ENCODE measurements at regions not wholly inside any gene's neighbourhood (a gene's known extent, or its start where the extent isn't known, plus 50 kb on each side); places are given as distances from the start of the nearest gene placed in this dataset.
"Not testable (repeated sequence)": the region's sequence is repeated elsewhere in the genome, so short reads cannot be mapped to it uniquely, and the experiment has no call there.

DNA sequence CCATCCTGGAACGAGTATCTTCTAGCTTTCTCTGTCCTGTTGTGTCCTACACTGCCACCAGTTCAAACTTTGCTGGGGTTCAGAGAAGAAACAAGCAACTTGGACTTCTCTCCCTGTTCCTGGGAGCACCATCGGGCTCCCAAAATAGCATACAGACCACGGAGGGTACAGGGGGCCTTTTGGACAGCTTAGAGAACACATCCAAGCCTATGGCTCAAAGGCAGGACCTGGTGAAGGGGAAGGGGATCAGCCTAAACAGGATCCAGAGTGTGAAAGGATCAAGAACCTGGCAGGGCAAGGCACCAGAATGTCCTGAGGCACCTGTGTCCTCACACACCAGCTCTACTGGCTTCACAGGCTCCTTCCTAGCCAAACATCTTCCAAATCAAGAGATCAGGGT is 1336.5 kb downstream of the UQCRFS1 start:
- DNase-seq (ENCODE audit: low read depth): no peak

DNA sequence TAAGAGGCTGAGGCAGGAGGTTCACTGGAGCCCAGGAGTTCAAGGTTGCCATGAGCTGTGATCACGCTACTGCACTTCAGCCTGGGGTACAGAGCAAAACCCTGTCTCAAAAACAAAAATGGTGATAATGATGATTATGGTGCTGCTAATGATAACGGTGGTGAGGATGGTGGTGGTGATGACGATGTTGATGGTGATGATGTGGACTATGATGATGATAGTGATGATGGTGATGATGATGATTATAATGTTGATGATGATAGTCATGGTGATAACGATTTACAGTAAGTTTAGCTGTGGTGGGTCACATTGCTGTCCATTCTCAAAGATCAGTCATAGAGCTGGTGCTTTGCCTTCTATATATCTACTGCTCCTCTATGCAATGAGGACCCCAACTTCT is 1340.6 kb downstream of the UQCRFS1 start:
- no peak for DNase-seq (ENCODE audit: low read depth)

DNA sequence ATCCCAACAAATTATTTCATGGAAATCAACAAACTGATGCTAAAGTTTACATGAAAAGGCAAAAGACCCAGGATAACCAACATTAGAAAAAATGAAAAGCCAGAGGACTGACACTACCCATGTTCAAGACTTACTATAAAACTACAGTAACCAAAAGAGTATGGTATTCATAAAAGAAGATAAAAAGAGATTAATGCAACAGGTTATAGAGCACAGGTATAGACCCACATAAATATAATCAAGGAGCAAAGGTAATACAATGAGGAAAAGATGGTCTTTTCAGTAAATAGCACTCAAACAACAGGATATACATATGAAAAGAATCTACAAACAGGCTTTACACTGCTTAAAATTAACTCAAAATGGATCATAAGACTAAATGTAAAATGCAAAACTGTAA is 1342.7 kb downstream of the UQCRFS1 start:
- DNase-seq (ENCODE audit: low read depth): no peak

DNA sequence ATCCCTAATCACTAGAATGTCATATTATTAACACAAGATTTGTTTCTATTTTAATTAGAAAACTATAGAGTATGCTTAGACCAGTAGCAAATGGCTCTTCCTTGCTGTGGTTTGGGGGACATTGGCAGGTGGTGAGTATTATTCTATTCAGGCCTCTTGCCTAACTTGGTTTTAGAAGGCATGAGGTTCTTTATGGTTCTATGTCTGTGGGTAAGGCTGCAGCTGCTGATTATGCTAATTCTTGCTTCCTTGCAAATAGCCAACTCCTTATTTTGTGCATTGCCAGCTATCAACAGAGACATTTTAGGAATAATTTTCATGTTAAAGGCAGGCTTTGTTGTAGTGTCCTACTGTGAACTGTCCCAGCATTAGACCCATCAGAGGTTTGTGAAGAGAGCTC is 1344.9 kb downstream of the UQCRFS1 start:
- no peak for DNase-seq (ENCODE audit: low read depth)

DNA sequence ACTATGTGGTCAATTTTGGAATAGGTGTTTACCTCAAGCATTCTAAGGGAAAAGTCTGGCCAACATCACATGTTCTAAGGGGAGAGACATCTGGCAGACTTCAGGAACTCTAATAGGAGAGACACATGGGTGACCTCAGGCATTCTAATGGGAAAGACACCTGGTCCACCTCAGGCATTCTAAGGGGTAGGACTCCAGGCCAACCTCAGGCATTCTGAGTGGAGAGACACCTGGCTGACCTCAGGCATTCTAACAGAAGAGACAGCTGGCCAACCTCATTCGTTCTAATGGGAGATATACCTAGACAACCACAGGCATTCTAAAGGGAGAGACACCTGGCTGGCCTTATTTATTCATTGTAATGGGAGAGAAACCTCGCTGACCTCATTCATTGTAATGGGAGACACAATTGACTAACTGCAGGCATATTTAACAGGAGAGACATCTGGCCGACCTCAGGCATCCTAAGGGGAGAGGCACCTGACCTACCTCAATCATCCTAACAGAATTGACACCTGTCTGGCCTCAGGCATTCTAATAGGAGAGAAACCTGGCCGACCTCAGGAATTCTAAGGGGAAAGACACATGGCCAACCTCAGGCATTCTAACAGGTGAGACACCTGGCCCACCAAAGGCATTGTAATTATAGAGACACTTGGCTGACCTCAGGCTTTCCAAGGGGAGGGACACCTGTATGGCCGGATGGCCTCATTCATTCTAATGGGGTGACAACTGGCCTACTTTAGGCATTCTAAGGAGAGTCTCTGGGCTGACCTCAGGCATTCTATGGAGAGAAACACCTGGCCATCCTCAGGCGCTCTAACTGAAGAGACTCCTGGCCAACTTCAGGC is 1346.8 kb downstream of the UQCRFS1 start:
- DNase-seq (ENCODE audit: low read depth): no peak

DNA sequence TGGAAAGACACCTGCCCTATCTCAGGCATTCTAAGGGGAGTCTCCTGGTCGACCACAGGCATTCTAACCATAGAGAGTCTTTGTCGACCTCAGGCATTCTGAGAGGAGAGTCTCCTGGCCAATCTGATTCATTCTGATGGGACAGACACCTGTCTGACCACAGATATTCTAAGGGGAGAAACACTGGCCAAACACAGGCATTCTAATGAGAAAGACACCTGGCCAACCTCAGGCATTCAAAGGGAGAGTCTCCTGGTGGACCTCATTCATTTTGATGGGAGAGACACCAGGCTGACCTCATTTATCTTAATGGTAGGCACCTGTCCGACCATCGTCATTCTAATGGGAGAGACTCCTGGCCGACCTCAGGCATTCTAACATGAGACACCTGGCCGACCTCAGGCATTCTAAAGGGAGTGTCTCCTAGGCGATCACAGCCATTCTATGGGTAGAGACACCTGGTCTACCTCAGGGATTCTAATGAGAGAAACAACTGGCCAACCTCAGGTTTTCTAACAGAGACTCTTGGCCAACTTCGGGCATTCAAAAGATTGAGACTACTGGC is 1351.5 kb downstream of the UQCRFS1 start:
- DNase-seq (ENCODE audit: low read depth): no peak

DNA sequence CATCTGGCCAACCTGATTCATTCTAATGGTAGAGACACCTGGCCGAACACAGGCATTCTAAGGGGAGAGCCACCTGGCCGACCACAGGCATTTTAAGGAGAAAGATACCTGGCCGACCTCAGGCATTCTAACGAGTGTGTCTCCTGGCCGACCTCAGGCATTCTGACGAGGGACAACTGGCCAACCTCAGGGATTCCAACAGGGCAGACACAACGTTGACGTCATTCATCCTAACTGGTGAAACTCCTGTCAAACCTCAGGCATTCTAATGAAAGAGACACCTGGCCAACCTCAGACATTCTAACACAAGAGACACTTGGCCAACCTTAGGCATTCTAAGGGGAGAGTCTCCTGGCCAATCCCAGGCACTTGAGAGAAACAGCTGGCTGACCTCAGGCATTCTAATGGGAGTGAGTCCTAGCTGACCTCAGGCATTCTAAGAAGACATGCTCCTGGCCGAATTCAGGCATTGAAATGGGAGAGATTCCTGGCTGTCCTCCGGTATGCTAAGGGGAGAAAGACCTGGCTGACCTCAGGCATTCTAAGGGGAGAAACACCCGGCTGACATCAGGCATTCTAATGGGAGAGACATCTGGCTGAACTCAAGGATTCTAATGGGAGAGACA is 1352.5 kb downstream of the UQCRFS1 start:
- DNase-seq (ENCODE audit: low read depth): no peak

DNA sequence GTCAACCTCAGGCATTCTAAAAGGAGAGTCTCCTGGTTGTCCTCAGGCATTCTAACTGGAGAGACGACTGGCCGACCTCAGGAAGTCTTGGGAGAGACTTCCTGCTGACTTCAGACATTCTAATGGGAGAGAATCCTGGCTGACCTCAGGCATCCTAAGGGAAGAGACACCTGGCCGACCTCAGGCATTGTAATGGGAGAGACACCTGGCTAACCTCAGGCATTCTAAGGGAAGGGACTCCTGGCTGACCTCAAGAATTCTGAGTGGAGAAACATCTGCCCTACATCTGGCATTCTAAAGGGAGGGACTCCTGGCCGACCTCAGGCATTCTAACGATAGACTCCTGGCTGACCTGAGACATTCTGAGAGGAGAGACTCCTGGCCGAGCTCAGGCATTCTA is 1353.3 kb downstream of the UQCRFS1 start:
- no peak for DNase-seq (ENCODE audit: low read depth)

DNA sequence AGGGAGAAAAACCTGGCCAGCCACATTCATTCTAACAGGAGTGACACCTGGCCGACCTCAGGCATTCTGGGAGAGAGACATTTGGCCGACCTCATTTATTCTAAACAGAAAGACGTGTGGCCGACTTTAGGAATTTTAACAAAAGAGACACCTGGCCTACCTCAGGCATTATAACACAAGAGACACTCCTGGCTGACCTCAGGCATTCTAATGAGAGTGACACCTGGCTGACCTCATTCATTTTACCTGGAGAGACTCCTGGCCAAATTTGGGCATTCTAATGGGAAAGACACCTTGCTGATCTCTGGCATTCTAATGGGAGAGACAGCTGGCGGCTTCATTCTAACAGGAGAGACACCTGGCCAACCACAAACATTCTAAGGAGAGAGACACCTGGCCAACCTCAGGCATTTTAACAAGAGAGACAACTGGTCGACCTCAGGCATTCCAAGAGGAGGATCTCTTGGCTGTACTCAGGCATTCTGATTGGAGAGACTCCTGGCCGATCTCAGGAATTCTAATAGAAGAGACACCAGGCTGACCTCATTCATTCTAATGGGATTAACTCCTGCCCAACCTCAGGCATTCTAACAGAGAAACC is 1353.9 kb downstream of the UQCRFS1 start:
- DNase-seq (ENCODE audit: low read depth): no peak

DNA sequence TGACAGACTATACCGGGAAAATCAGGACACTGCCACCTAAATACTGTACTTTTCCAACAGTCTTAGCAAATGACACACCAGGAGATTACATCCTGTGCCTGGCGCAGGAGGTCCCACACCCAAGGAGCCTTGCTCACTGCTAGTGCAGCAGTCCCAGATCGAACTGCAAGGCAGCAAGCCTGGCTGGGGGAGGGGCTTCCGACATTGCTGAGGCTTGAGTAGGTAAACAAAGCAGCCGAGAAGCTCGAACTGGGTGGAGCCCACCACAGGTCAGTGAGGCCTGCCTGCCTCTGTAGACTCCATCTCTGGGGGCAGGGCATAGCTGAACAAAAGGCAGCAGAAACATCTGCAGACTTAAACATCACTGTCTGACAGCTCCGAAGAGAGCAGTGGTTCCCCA is 1360.0 kb downstream of the UQCRFS1 start:
- not testable (repeated sequence) for DNase-seq (ENCODE audit: low read depth)

DNA sequence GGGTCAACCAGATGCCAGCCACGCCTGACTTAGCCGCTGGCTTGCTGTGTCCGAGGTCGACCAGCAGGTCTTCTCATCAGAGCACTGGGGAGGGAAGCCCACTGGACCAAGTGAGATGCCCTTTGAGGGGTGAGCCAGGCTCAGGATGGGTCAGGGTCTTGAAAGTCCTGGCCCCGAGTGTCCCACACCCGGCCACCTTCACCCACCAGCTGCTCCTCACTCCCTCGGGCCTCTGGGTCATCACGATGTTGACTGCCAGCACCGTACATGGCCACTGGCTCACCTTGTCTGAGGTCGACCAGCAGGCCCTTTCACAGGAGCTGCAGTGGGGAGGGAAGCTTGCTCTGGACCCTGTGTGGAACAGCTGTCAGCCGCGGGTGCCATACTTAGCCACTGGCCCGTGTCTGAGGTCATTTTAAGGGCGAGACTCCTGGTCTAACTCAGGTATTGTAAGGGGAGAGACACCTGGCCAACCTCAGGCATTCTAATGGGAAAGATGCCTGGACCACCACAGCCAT is 1361.3 kb downstream of the UQCRFS1 start:
- no peak for DNase-seq (ENCODE audit: low read depth)

DNA sequence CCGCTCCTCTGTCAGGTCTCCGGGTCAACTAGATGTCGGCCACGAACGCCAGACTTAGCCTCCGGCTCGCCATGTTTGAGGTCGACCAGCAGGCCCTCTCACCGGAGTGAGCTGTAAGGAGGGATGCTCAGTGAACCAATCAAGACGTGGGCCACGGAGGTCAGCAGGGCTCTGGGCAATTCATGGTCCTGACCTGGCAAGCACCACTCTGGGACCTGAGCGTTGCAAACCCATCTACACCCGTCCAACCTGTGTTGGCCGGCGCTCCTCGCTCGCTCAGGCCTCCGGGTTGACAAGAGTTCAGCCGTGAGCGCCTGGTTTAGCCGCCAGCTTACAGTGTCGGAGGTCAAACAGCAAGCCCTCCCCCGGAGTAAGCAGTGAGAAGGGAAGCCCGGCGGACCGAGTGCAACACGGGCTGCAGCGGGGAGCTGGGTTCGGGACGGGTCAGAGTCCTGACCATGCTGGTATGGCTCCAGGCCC is 1361.9 kb downstream of the UQCRFS1 start:
- no peak for DNase-seq (ENCODE audit: low read depth)

DNA sequence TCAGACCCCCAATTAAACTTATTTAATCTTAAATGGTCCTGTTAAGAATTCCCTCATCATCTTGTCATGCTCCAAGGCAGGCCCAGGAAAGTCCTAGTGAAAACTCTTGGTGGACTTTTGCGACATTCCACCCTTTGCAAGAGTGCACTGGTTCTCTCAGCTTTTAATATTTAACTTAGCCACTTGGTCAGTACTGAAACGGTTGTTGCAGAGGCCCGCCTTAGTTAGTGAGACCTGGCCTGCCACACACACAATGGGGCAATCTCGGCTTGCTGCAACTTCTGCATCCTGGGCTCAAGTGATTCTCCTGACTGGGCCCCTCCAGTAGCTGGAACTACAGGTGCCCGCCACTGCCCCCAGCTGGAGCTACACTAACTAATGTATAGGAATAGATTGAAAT is 1366.0 kb downstream of the UQCRFS1 start:
- no peak for DNase-seq (ENCODE audit: low read depth)

DNA sequence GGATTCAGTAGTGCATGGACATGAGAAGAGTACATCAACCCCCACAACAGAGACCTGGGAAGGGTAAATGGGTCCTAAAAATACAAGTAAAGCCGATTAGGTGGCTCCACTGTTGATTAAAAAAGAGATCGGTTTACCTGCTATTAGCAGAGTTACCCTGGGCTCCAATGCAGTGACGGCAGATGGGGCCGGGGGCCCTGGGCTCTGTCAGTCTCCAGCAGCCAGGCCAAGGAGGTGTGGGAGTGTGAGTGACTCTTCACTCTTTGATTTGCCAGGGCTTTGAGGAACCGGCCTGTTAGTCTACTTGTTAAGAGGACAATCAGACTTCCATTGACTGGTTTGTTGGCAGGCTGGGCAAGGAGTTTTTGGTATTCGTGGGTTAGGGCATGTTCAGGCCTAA is 1368.7 kb downstream of the UQCRFS1 start:
- no peak for DNase-seq (ENCODE audit: low read depth)

DNA sequence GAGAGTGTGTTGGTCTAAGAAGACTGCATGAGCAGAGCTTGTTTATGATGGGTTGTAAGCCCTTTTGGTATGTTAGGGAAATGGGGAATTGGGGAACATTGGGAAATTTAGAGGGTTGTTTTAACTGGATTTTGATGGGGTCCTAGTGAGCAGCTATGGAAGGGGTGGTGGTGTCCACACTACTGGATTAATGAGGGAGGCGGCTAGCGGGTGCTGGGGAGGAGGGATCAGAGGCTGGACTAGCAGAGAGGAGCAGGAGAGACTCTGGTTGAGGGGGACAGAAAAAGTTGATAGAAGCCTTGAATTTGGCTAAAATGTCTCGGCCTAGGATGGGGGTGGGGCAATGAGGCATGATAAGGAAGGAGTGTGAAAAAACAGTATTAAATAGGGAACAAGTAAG is 1369.1 kb downstream of the UQCRFS1 start:
- DNase-seq (ENCODE audit: low read depth): no peak

DNA sequence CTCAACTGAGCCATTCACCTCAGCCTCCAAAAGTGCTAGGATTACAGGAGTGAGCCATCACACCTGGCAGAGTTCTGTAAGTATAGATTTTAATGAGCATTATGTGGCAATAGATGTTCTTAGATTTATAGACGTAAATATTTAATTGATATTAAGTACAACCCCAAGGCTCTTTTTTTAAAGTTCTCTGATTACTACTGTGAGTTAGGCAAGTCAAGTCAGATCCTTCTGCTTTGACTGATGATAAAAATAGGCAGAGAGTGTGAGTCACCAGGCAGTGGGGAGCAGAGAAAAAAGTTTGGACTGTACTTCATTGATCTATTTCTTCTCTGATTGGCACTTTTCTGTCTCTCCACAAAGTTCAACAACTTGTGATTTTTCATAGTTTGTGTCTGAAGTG is 1379.9 kb downstream of the UQCRFS1 start:
- DNase-seq (ENCODE audit: low read depth): no peak

DNA sequence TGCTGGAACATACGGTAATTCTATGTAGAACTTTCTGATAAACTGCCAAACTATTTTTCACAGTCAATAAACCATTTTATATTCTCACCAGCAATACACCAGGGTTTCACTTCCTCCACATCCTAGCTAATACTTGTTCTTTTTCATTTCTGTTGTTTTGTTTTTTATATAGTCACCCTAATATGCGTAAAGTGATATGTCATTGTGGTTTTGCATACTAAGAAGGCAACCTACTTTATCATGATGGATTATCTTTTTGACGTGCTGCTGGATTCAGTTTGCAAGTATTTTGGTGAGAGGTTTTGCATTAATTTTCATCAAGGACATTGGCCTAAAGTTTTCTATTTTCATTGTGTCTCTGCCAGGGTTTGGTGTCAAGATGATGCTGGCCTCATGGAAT is 1384.1 kb downstream of the UQCRFS1 start:
- no peak for DNase-seq (ENCODE audit: low read depth)

DNA sequence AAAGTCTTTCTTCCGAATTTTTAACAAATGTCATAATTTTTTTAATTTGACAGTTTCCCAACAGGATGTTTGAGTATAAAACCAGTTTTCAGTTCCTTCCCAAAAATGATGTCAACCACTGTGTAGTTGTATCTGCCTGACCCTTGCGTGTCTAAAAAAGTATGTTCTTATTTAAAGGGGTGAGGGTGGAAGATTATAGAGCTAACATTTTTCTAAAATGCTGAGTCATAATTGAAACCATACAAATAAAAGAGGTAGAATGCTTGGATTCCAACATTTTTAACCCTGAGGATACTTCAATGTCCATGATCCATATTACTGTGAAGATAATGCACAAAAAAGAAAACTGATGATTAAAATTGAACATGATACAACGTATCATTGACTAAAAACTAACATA is 1388.8 kb downstream of the UQCRFS1 start:
- no peak for DNase-seq (ENCODE audit: low read depth)

DNA sequence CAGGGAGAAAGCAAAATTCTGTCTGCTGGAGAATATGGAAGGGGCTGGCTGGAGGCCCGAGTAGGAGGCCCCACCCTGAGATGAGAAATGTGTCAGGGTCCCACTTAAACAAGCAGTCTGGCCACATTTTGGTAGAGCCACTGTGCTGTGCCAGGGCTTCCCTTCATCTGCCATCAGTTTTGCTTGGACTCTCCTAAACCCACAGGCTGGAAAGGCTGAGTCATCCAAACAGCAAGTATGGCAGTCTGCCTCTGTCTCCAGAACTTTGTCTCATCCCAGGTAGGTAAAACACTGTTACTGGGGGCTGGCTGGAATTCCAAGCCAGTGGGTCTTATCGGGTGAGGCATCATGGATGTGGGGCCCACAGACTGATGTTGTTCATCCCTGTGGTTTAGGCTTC is 1390.6 kb downstream of the UQCRFS1 start:
- no peak for DNase-seq (ENCODE audit: low read depth)

DNA sequence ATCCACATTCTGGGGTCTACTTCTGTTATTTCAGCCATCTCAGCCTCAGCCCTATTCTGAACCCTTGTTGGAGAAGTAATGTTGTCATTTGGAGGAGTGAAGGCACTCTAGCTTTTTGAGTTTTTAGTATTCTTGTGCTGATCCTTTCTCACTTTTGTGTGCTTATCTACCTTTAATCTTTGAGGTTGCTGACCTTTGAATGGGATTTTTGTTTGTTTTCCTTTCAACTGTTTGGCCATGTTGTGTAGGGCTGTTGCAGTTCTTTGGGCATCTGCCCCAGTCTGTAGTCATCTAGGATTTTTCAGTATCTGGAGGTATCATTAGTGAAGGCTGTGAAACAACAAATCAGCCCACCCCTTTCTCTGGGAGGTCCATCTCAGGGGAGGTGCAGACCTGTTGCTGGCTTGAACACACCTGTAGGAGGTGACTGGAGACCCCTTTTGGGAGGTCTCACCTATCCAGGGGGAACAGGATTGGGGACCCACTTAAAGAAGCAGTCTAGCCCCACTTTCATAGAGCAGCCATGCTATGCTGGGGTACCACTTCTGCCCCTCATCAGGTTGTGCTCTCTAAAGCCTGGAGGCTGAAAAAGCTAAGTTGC is 1391.4 kb downstream of the UQCRFS1 start:
- no peak for DNase-seq (ENCODE audit: low read depth)

DNA sequence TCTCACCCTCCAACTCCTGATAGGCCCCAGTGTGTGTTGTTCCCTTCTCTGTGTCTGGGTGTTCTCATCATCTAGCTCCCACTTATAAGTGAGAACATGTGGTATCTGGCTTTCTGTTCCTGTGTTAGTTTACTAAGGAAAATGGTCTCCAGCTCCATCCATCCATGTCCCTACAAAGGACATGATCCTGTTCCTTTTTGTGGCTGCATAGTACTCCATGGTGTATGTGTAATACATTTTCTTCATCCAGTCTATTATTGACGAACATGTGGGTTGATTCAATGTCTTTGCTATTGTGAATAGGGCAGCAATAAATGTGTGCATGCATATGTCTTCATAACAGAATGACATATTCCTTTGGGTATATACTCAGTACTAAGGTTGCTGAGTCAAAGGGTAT is 1397.0 kb downstream of the UQCRFS1 start:
- DNase-seq (ENCODE audit: low read depth): no peak

DNA sequence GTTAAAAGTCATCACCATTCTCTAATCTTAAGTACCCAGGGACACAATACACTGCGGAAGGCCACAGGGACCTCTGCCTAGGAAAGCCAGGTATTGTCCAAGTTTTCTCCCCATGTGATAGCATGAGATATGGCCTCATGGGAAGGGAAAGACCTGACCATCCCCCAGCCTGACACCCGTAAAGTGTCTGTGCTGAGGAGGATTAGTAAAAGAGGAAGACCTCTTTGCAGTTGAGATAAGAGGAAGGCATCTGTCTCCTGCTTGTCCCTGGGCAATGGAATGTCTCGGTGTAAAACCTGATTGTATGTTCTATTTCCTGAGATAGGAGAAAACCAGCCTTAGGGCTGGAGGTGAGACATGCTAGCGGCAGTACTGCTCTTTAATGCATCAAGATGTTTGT is 1398.1 kb downstream of the UQCRFS1 start:
- not testable (repeated sequence) for DNase-seq (ENCODE audit: low read depth)

Measured in stimulated activated CD8-positive, alpha-beta memory T cell treated with anti-CD3 and anti-CD28 coated beads, Interleukin-7, amount 100 ng/mL, for 24 hours (primary cell).